A673 (cell line): ENCODE measurements at regions not wholly inside any gene's neighbourhood (a gene's known extent, or its start where the extent isn't known, plus 50 kb on each side); places are given as distances from the start of the nearest gene placed in this dataset.

Source experiments
- BruUV-seq: library from RNA; stranded (reverse); fragments of 400-500 nt; replicated peaks from 2 replicates; lab custom pipeline; 2021; lab: Mats Ljungman, UMichigan
- CTCF ChIA-PET: fragments of 300-600 bp; sonication (Branson Sonifier 250); formaldehyde crosslinking; loops from one replicate; lab custom pipeline; 2022; ENCODE audit warnings: antibody characterized with exemption; lab: Charles Lee
- POLR2A ChIA-PET: fragments of 300-600 bp; sonication (Branson Sonifier 250); formaldehyde crosslinking; loops from one replicate; lab custom pipeline; 2022; ENCODE audit warnings: antibody characterized with exemption; ENCODE audit not compliant: low non-redundant PET; lab: Charles Lee
- DNase-seq: peaks from one replicate; pipeline ENCODE4 v3.0.0-alpha.2; 2015; ENCODE audit warnings: low spot score
- H3K27ac ChIP-seq: fragments of 200-600 bp; sonication (generic); 2 replicates; pipeline ENCODE4 v1.5.1; 2016; ENCODE audit warnings: mixed run types, low read depth, mild to moderate bottlenecking, mixed read lengths, antibody characterized with exemption, low read length; ENCODE audit not compliant: poor library complexity, severe bottlenecking
- H3K27me3 ChIP-seq: fragments of 200-600 bp; sonication (generic); replicated peaks from 2 replicates; pipeline ENCODE4 v1.6.1; 2017; ENCODE audit warnings: mixed run types, low read depth, mild to moderate bottlenecking, mixed read lengths, antibody characterized with exemption, low read length; ENCODE audit not compliant: insufficient read depth, poor library complexity
- H3K36me3 ChIP-seq: fragments of 200-600 bp; sonication (generic); 2 replicates; pipeline ENCODE4 v1.6.1; 2016; ENCODE audit warnings: mixed run types, mild to moderate bottlenecking, mixed read lengths, antibody characterized with exemption, low read length; ENCODE audit not compliant: insufficient read depth, poor library complexity, severe bottlenecking
- H3K4me1 ChIP-seq: fragments of 200-600 bp; sonication (generic); 2 replicates; pipeline ENCODE4 v1.6.1; 2017; ENCODE audit warnings: mixed run types, mild to moderate bottlenecking, mixed read lengths, antibody characterized with exemption, low read length; ENCODE audit not compliant: insufficient read depth, poor library complexity, severe bottlenecking
- H3K4me3 ChIP-seq: fragments of 200-600 bp; sonication (generic); 2 replicates; pipeline ENCODE4 v1.5.1; 2016; ENCODE audit warnings: low read depth, mixed run types, mild to moderate bottlenecking, mixed read lengths, low read length; ENCODE audit not compliant: poor library complexity, severe bottlenecking
- H3K9me3 ChIP-seq: fragments of 200-600 bp; sonication (generic); 2 replicates; pipeline ENCODE4 v1.6.1; 2016; ENCODE audit warnings: mixed run types, low read depth, mild to moderate bottlenecking, mixed read lengths, antibody characterized with exemption, low read length; ENCODE audit not compliant: poor library complexity, severe bottlenecking
- EZH2 ChIP-seq: fragments of 200-600 bp; sonication (generic); IDR thresholded peaks from 2 replicates; pipeline ENCODE4 v1.6.1; 2017; ENCODE audit warnings: borderline replicate concordance, low read depth, mild to moderate bottlenecking, mixed read lengths, antibody characterized with exemption, low read length; ENCODE audit not compliant: poor library complexity, severe bottlenecking
- intact Hi-C: fragments of 100-400 bp; cut with micrococcal nuclease; formaldehyde crosslinking; loops from one replicate; pipeline ENCODE4 v1.10.0; 2022; ENCODE audit not compliant: unreplicated experiment
- TF ChIP-seq, protein P1 (sequence below): fragments of 300-800, 200-600 bp; sonication (generic); conservative IDR thresholded peaks from 2 replicates; pipeline ENCODE4 v1.5.1; 2017; ENCODE audit warnings: low read depth, mild to moderate bottlenecking, antibody characterized with exemption, low read length, moderate library complexity, mixed read lengths

GRCh38 chr4:23504083-23504482 lies 385.8 kb downstream of the PPARGC1A start:
- no peak overlapping the region for H3K27ac ChIP-seq
- H3K4me3 ChIP-seq, result no peak overlapping the region
- POLR2A ChIA-PET, result no interaction called here
- H3K9me3 ChIP-seq, result peaks cover 14% of the 10 kb centered on the region
- H3K36me3 ChIP-seq, result no peaks in the 10 kb centered on the region
- no peaks in the 10 kb centered on the region for H3K27me3 ChIP-seq
- no peaks in the 10 kb centered on the region for H3K4me1 ChIP-seq
- no peak for DNase-seq
- CTCF ChIA-PET, result no interaction called here
- no TSS peak for BruUV-seq
- intact Hi-C loops, result no loop called here
- TF ChIP-seq, protein P1, sequence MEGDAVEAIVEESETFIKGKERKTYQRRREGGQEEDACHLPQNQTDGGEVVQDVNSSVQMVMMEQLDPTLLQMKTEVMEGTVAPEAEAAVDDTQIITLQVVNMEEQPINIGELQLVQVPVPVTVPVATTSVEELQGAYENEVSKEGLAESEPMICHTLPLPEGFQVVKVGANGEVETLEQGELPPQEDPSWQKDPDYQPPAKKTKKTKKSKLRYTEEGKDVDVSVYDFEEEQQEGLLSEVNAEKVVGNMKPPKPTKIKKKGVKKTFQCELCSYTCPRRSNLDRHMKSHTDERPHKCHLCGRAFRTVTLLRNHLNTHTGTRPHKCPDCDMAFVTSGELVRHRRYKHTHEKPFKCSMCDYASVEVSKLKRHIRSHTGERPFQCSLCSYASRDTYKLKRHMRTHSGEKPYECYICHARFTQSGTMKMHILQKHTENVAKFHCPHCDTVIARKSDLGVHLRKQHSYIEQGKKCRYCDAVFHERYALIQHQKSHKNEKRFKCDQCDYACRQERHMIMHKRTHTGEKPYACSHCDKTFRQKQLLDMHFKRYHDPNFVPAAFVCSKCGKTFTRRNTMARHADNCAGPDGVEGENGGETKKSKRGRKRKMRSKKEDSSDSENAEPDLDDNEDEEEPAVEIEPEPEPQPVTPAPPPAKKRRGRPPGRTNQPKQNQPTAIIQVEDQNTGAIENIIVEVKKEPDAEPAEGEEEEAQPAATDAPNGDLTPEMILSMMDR, result no peak
- TF ChIP-seq EZH2, result no peak

DNA sequence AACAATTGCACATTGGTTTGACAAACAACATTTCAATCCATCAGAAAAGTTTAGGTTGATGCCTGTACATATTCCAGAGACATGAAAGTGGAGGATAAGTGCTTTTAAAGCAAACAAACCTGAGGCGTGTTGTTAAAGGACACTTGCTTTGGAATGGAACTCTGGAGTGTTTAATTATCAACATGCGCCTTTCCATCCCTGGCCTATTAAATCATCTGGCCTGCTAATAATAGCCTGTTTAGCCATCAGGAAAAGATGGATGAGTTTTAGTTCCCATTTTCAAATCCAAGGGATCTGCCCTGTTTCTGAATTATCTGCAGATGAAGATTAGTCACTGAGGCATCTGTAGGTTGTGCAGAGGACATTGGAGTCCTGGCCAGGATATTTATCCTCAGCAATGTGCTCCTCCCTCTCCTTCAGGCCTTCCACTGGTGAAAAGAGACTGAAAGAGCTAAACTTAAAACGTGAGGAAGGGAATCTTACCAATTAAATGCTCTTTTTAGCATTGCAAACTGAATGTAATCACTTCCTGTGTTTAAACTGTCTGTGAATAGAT lies 388.9 kb downstream of the PPARGC1A start:
- Histone ChIP-seq H3K27me3 (no peaks in the 10 kb centered on the region), H3K4me1 (no peaks in the 10 kb centered on the region), H3K4me3 (no peak overlapping the region), H3K36me3 (no peaks in the 10 kb centered on the region), H3K9me3 (peaks cover 14% of the 10 kb centered on the region), H3K27ac (no peak overlapping the region)
- no TSS peak for BruUV-seq
- TF ChIP-seq EZH2, result no peak
- TF ChIP-seq, protein P1, result no peak
- DNase-seq, result no peak
- ChIA-PET CTCF (no interaction called here), POLR2A (no interaction called here)
- intact Hi-C loops, result no loop called here

DNA sequence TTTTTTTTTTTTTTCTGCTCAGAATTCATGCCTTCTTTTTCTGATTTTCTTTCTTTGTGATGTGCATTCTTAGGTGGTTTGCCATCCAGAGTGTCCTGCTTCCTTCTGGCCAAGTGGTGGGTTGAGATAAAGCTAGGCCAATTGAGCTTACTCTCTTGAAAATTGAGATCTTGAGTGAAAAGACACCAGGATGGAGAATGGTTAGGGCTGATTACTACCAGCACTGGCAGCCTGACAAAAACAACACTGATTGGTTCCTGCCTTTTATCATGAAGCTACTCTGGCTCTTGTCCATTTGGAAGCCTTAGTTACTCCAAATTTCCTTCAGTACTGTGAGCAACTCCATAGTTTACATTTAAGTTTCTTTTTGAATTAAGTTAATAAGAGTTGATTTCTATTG lies 404.0 kb downstream of the PPARGC1A start:
- ChIA-PET CTCF (no interaction called here), POLR2A (no interaction called here)
- Histone ChIP-seq H3K4me1 (no peaks in the 10 kb centered on the region), H3K27ac (no peak overlapping the region), H3K36me3 (no peaks in the 10 kb centered on the region), H3K9me3 (peaks cover 14% of the 10 kb centered on the region), H3K27me3 (no peaks in the 10 kb centered on the region), H3K4me3 (no peak overlapping the region)
- intact Hi-C loops, result no loop called here
- no TSS peak for BruUV-seq
- no peak for DNase-seq
- no peak for TF ChIP-seq EZH2

DNA sequence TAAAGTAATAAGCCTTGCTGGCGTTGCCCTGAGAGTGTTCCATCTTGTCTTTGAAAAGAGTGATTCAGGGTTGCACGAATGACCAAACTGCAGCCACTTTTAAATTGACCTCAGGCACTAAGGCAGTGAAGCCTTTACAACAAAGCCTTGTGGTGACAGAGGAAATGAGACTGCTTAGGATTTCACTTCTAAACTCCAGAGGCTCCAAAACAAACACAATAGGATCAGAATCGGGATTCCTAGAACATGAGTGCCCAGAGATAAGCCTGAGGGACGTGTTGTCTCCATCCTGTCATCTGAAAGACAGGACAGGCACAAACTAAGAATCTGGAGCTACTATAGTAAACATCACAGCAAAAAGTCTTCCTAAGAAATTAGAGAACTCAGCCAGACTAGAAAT lies 405.2 kb downstream of the PPARGC1A start:
- Histone ChIP-seq H3K4me1 (no peaks in the 10 kb centered on the region), H3K36me3 (no peaks in the 10 kb centered on the region), H3K9me3 (peaks cover 15% of the 10 kb centered on the region), H3K27me3 (no peaks in the 10 kb centered on the region), H3K27ac (no peak overlapping the region), H3K4me3 (no peak overlapping the region)
- TF ChIP-seq, protein P1, result no peak
- TF ChIP-seq EZH2, result no peak
- no peak for DNase-seq
- BruUV-seq, result no TSS peak
- ChIA-PET POLR2A (no interaction called here), CTCF (no interaction called here)
- intact Hi-C loops, result no loop called here
